ENCODE measurements at regions not wholly inside any gene's neighbourhood (a gene's known extent, or its start where the extent isn't known, plus 50 kb on each side); places are given as distances from the start of the nearest gene placed in this dataset.

DNA sequence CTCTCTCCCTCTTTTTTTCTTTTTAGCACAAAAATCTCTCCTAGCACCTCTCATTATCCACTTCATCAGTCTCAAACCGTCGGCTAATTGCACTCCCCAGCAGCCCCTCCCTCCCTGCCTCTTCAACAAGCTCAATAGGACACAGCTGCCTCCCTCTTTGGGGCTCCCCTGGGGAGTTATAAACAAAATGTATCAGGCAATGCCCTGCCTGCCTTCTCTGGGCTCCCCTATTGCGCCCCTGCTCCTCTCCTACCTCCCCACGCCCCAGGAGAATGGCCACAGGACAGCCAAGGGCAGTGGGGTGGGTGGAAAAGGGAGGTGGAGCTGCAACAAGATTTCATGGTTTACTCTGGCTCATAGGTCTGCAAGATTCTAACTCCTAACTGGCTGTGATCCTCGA is 147.1 kb upstream of the GRIK3 start:
- TF ChIP-seq EZH2 (IDR thresholded peaks at IDR 0.05; ENCODE audit: insufficient read depth, poor library complexity, severe bottlenecking): no peak
- no peak for TF ChIP-seq EZH2phosphoT487 (IDR thresholded peaks at IDR 0.05; ENCODE audit: insufficient read depth, low read depth)
